ENCODE measurements at regions not wholly inside any gene's neighbourhood (a gene's known extent, or its start where the extent isn't known, plus 50 kb on each side); places are given as distances from the start of the nearest gene placed in this dataset.

DNA sequence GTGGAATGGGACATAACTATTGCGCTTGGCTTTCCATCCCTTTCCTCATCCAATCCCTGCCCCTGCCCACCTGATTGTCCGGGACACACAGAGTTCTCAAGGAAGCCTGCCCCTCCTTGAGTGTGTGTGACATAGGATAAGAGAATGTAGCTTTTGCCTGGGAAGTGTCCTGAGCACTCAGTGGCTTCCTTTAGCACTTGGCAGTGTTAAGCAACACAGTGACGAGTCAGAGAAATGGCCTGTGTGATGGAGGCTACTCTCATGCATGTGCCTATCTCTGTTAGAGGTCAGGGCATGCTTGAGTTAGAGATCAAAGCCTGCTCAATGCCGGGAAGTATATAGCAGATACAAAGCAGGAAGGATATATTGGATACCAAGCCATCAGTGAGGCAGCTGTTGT is 289.5 kb downstream of the SIPA1L2 start:
- TF ChIP-seq RARB (CRISPR knock-in tag; IDR thresholded peaks at IDR 0.05) = no peak
- no peak for TF ChIP-seq CREB5 (CRISPR knock-in tag; IDR thresholded peaks at IDR 0.05; ENCODE audit: low read depth)
- TF ChIP-seq PATZ1 (CRISPR knock-in tag; IDR thresholded peaks at IDR 0.05; ENCODE audit: borderline replicate concordance) = no peak
